B cell (primary cell): ENCODE measurements at regions not wholly inside any gene's neighbourhood (a gene's known extent, or its start where the extent isn't known, plus 50 kb on each side); places are given as distances from the start of the nearest gene placed in this dataset.

Experiments used
- ATAC-seq: fragments of 200-7000 bp; cut with Tn5 transposase; one replicate; pipeline ENCODE4 v1.10.0; 2021; ENCODE audit warnings: low read depth, mild to moderate bottlenecking, moderate number of reproducible peaks, moderate library complexity
- CTCF ChIA-PET: fragments of 350-600 bp; sonication (Branson Sonifier 250); formaldehyde crosslinking; loops from one replicate; lab custom pipeline; 2021; ENCODE audit warnings: antibody characterized with exemption, inconsistent platforms; lab: Charles Lee
- POLR2A ChIA-PET: fragments of 350-600 bp; sonication (Branson Sonifier 250); formaldehyde crosslinking; loops from one replicate; lab custom pipeline; 2021; ENCODE audit warnings: antibody characterized with exemption; lab: Charles Lee
- DNase-seq: peaks from one replicate; pipeline ENCODE4 v3.0.0; 2013
- H2AFZ ChIP-seq: 2 replicates; pipeline ENCODE4 v1.6.1; 2012; ENCODE audit warnings: mild to moderate bottlenecking, low read depth, low read length; ENCODE audit not compliant: insufficient read depth, poor library complexity, severe bottlenecking
- H3K27ac ChIP-seq, 2 donors: 1 replicate in 1 of 2; 2 replicates in 1 of 2; pipeline ENCODE4 v1.5.1; 2012 to 2013; ENCODE audit warnings: low read length in 2 of 2, mild to moderate bottlenecking in 2 of 2, moderate library complexity in 1 of 2
- H3K27me3 ChIP-seq, 4 experiments: fragments of 200-600 bp in 1 of 4; sonication (generic) in 1 of 4; replicated peaks in 1 of 4; 1 replicate in 2 of 4; 2 replicates in 2 of 4; pipeline versions ENCODE4 v1.6.1 to v1.7.0; 2013 to 2016; ENCODE audit warnings: low read length in 3 of 4, mild to moderate bottlenecking in 2 of 4, mixed read lengths in 1 of 4, moderate library complexity in 1 of 4; ENCODE audit not compliant: insufficient read depth in 4 of 4, control insufficient read depth in 3 of 4; ENCODE audit errors: control extremely low read depth in 1 of 4
- H3K36me3 ChIP-seq, 2 experiments: replicated peaks in 1 of 2; 1 replicate in 1 of 2; 2 replicates in 1 of 2; pipeline versions ENCODE4 v1.6.1 to v1.7.1; 2013; ENCODE audit warnings: low read length in 1 of 2; ENCODE audit not compliant: insufficient read depth in 2 of 2, control insufficient read depth in 1 of 2; ENCODE audit errors: control extremely low read depth in 1 of 2, extremely low read depth in 1 of 2
- H3K4me1 ChIP-seq, 2 donors: fragments of 200-600 bp in 1 of 2; sonication (generic) in 1 of 2; 1 replicate in 1 of 2; 2 replicates in 1 of 2; pipeline versions ENCODE4 v1.5.1 to v1.6.1; 2013 to 2017; ENCODE audit warnings: low read length in 2 of 2; ENCODE audit not compliant: control insufficient read depth in 2 of 2, insufficient read depth in 2 of 2
- H3K4me2 ChIP-seq: replicated peaks from 2 replicates; pipeline ENCODE3; 2012; ENCODE audit warnings: mild to moderate bottlenecking, low read depth, low read length; ENCODE audit not compliant: poor library complexity, severe bottlenecking
- H3K4me3 ChIP-seq, 5 experiments: fragments of 200-600 bp in 1 of 5; sonication (generic) in 1 of 5; 1 replicate in 3 of 5; 2 replicates in 2 of 5; pipeline versions ENCODE4 v1.5.1 to v1.7.0; 2011 to 2016; ENCODE audit warnings: low read length in 4 of 5, mild to moderate bottlenecking in 4 of 5, low read depth in 2 of 5, control low read depth in 1 of 5, moderate library complexity in 1 of 5; ENCODE audit not compliant: insufficient read depth in 1 of 5; ENCODE audit errors: control extremely low read depth in 1 of 5, extremely low read depth in 1 of 5
- H3K79me2 ChIP-seq: fragments of 200-600 bp; sonication (generic); one replicate; pipeline ENCODE4 v1.6.0; 2016; ENCODE audit warnings: low read length; ENCODE audit not compliant: control insufficient read depth, insufficient read depth
- H3K9ac ChIP-seq: fragments of 200-600 bp; sonication (generic); 2 replicates; pipeline ENCODE4 v1.6.1; 2017; ENCODE audit warnings: mild to moderate bottlenecking, low read length, moderate library complexity
- H3K9me3 ChIP-seq, 3 donors: one replicate each; pipeline versions ENCODE4 v1.6.1 to v1.7.1; 2013; ENCODE audit warnings: low read length in 2 of 3; ENCODE audit not compliant: control insufficient read depth in 2 of 3, insufficient read depth in 1 of 3; ENCODE audit errors: control extremely low read depth in 1 of 3
- H4K20me1 ChIP-seq: 2 replicates; pipeline ENCODE4 v1.6.0; 2012; ENCODE audit warnings: mild to moderate bottlenecking, low read length; ENCODE audit not compliant: insufficient read depth, control insufficient read depth, poor library complexity, severe bottlenecking
- H3K27ac Mint-ChIP-seq: one replicate; pipeline ENCODE4 v1.8.0; 2021; ENCODE audit warnings: mixed read lengths
- H3K27me3 Mint-ChIP-seq: one replicate; pipeline ENCODE4 v1.8.0; 2021; ENCODE audit warnings: mixed read lengths
- H3K4me1 Mint-ChIP-seq: one replicate; pipeline ENCODE4 v1.8.0; 2021; ENCODE audit warnings: mixed read lengths
- H3K4me3 Mint-ChIP-seq: one replicate; pipeline ENCODE4 v1.8.0; 2021; ENCODE audit warnings: mixed read lengths
- H3K9me3 Mint-ChIP-seq: one replicate; pipeline ENCODE4 v1.8.0; 2022; ENCODE audit warnings: mixed read lengths; ENCODE audit not compliant: insufficient read depth
- EZH2 ChIP-seq: IDR thresholded peaks from 2 replicates; pipeline ENCODE4 v1.6.1; 2012; ENCODE audit warnings: borderline replicate concordance, low read depth, mild to moderate bottlenecking, moderate library complexity, low read length; ENCODE audit not compliant: insufficient read depth, poor library complexity, severe bottlenecking
- WGBS: methylation state at CpG from one replicate; pipeline ENCODE4 v1.1.5; 2013; ENCODE audit warnings: missing lambda C conversion rate; ENCODE audit not compliant: insufficient coverage; 5-methylcytosine and 5-hydroxymethylcytosine counted together
- intact Hi-C: fragments of 100-400 bp; cut with micrococcal nuclease; formaldehyde crosslinking; loops from one replicate; pipeline ENCODE4 v1.10.0; 2022
- TF ChIP-seq, protein P1 (sequence below): fragments of 200-600 bp; IDR thresholded peaks from one replicate; pipeline ENCODE4 v1.8.0; 2022; ENCODE audit warnings: antibody characterized with exemption, mild to moderate bottlenecking

- Histone ChIP-seq H3K27me3 (no peaks in the 10 kb centered on the region), H3K36me3 (no peaks in the 10 kb centered on the region), H3K4me2 (no peak overlapping the region), H4K20me1 (no peaks in the 10 kb centered on the region), H3K9me3 (no peaks in the 10 kb centered on the region), H2AFZ (no peak overlapping the region), H3K79me2 (no peaks in the 10 kb centered on the region), H3K4me3 (no peak overlapping the region), H3K9ac (no peak overlapping the region), H3K4me1 (no peaks in the 10 kb centered on the region), H3K27ac (no peak overlapping the region)
- no peaks in the 10 kb centered on the region for H3K27me3 Mint-ChIP-seq
- TF ChIP-seq, protein P1, sequence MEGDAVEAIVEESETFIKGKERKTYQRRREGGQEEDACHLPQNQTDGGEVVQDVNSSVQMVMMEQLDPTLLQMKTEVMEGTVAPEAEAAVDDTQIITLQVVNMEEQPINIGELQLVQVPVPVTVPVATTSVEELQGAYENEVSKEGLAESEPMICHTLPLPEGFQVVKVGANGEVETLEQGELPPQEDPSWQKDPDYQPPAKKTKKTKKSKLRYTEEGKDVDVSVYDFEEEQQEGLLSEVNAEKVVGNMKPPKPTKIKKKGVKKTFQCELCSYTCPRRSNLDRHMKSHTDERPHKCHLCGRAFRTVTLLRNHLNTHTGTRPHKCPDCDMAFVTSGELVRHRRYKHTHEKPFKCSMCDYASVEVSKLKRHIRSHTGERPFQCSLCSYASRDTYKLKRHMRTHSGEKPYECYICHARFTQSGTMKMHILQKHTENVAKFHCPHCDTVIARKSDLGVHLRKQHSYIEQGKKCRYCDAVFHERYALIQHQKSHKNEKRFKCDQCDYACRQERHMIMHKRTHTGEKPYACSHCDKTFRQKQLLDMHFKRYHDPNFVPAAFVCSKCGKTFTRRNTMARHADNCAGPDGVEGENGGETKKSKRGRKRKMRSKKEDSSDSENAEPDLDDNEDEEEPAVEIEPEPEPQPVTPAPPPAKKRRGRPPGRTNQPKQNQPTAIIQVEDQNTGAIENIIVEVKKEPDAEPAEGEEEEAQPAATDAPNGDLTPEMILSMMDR = no peak
- TF ChIP-seq EZH2 = no peak
- ATAC-seq = no peak
- CTCF ChIA-PET = no interaction called here
- intact Hi-C loops = no loop called here
- no CpG with 5 or more reads among the region's 3 CpGs for WGBS
- POLR2A ChIA-PET = no interaction called here
- peaks cover 7% of the 10 kb centered on the region for H3K9me3 Mint-ChIP-seq
- H3K27ac Mint-ChIP-seq = no peak overlapping the region
- no peaks in the 10 kb centered on the region for H3K4me1 Mint-ChIP-seq
- DNase-seq = no peak
- no peak overlapping the region for H3K4me3 Mint-ChIP-seq
Observed at GRCh38 chr6:54587277-54587676, 259.3 kb upstream of the FAM83B start.

DNA sequence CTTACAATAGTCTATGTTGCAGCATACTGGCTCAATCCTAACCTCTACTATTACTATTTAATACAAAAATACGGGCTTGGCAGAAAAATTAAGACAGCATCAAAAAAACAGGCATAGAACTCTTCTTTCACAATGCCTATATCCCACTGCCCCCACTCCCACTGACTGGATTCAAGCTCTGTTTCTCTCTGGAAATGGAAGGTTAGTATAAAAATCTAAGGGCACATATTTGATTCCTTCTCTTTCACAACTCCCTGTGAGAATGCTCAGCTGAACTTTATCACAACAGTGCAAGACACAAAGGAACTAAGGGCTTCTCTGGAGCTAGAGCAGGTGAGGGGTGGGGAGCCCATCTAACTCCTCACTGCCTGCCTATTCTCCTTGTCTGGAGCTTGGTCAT lies 258.4 kb upstream of the FAM83B start:
- no peaks in the 10 kb centered on the region for H3K4me1 Mint-ChIP-seq
- no peak overlapping the region for H3K4me3 Mint-ChIP-seq
- no peak for ATAC-seq
- Histone ChIP-seq H3K27ac (no peak overlapping the region), H3K27me3 (no peaks in the 10 kb centered on the region), H3K9ac (no peak overlapping the region), H3K79me2 (no peaks in the 10 kb centered on the region), H3K9me3 (no peaks in the 10 kb centered on the region), H3K36me3 (no peaks in the 10 kb centered on the region), H3K4me2 (no peak overlapping the region), H3K4me3 (no peak overlapping the region), H2AFZ (no peak overlapping the region), H4K20me1 (no peaks in the 10 kb centered on the region), H3K4me1 (no peaks in the 10 kb centered on the region)
- ChIA-PET POLR2A (no interaction called here), CTCF (no interaction called here)
- intact Hi-C loops = no loop called here
- H3K9me3 Mint-ChIP-seq = peaks cover 7% of the 10 kb centered on the region
- no peak overlapping the region for H3K27ac Mint-ChIP-seq
- H3K27me3 Mint-ChIP-seq = no peaks in the 10 kb centered on the region
- 75% methylated on average over 1 of the region's 1 CpG for WGBS
- no peak for DNase-seq
- TF ChIP-seq EZH2 = no peak
- TF ChIP-seq, protein P1 = no peak
